GM06990 (cell line): ENCODE measurements at regions not wholly inside any gene's neighbourhood (a gene's known extent, or its start where the extent isn't known, plus 50 kb on each side); places are given as distances from the start of the nearest gene placed in this dataset.

Source experiments
- DNase-seq: peaks from one replicate; pipeline ENCODE4 v3.0.0-alpha.2; 2011; ENCODE audit not compliant: insufficient read length; ENCODE audit errors: extremely low read depth
- H3K27me3 ChIP-seq: replicated peaks from 2 replicates; pipeline ENCODE4 v1.6.0; 2011; ENCODE audit warnings: low read length; ENCODE audit not compliant: control insufficient read depth, insufficient read depth
- H3K36me3 ChIP-seq: 2 replicates; pipeline ENCODE4 v1.5.1; 2011; ENCODE audit warnings: low read length; ENCODE audit not compliant: control insufficient read depth, insufficient read depth
- H3K4me3 ChIP-seq: replicated peaks from 2 replicates; pipeline ENCODE4 v1.5.1; 2011; ENCODE audit warnings: low read depth, mild to moderate bottlenecking, control low read depth, low read length
- TF ChIP-seq, protein P1 (sequence below): IDR thresholded peaks from 2 replicates; pipeline ENCODE4 v1.5.1; 2011; ENCODE audit warnings: low read length, control low read depth, mild to moderate bottlenecking, inconsistent platforms; ENCODE audit not compliant: insufficient read depth, poor library complexity, severe bottlenecking

DNA sequence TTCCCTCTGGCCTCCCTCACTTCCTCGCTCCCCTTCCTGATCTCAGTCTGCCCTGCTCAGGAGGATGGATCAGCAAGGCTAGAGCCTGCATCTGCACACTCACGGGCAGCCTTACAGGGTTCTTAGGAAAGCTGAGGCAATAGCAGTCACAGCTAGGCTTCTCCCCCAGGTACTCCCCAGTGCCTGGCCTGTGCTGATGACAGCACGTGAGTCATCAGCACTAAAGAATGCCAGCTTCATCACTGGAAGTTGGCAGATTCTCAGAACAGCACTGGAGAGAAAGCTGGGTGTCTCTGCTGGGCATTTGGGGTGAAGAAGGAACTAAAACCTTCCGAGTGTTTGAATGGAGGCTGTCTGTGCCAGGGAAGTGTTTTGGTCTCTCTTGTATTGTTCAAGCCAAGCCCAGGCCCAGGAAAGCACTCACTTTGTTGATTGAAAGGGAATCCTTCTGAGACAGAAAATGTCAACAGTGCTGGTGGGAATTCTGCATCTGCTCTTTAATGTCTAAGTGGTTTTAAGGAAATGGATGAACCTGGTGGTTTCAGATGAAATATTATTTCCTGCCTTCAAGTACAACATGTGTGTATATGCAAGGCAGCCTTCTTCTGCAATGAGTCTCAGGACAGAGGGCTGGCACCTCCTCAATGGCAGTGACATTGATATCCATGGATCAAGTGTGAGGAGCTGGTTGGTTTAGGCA, 73.0 kb upstream of the SCOC start:
- no peak overlapping the region for H3K4me3 ChIP-seq
- H3K36me3 ChIP-seq = no peaks in the 10 kb centered on the region
- TF ChIP-seq, protein P1, sequence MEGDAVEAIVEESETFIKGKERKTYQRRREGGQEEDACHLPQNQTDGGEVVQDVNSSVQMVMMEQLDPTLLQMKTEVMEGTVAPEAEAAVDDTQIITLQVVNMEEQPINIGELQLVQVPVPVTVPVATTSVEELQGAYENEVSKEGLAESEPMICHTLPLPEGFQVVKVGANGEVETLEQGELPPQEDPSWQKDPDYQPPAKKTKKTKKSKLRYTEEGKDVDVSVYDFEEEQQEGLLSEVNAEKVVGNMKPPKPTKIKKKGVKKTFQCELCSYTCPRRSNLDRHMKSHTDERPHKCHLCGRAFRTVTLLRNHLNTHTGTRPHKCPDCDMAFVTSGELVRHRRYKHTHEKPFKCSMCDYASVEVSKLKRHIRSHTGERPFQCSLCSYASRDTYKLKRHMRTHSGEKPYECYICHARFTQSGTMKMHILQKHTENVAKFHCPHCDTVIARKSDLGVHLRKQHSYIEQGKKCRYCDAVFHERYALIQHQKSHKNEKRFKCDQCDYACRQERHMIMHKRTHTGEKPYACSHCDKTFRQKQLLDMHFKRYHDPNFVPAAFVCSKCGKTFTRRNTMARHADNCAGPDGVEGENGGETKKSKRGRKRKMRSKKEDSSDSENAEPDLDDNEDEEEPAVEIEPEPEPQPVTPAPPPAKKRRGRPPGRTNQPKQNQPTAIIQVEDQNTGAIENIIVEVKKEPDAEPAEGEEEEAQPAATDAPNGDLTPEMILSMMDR = no peak
- H3K27me3 ChIP-seq = no peaks in the 10 kb centered on the region
- DNase-seq = no peak

DNA sequence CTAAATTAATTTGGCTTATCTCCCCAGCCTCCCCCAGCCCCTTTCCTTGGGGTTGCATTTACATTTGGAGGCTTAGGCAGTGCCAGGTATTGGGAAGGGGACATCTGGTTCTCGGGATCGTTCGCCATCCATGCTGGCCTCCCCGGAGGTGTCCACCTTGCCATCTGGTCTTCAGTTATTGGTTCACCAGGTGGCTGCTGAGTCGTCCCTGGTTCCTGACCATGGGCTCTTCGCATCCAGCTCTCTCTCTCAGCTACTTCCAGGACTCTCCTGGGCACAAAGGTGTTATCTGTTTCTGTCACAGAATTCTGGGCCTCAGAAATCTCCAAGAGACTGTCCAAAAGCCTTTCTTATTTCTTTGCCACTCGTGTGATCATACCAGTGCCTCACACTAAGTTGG, 75.4 kb upstream of the SCOC start:
- Histone ChIP-seq H3K27me3 (no peaks in the 10 kb centered on the region), H3K4me3 (no peak overlapping the region), H3K36me3 (no peaks in the 10 kb centered on the region)
- DNase-seq = no peak
- TF ChIP-seq, protein P1 = no peak

DNA sequence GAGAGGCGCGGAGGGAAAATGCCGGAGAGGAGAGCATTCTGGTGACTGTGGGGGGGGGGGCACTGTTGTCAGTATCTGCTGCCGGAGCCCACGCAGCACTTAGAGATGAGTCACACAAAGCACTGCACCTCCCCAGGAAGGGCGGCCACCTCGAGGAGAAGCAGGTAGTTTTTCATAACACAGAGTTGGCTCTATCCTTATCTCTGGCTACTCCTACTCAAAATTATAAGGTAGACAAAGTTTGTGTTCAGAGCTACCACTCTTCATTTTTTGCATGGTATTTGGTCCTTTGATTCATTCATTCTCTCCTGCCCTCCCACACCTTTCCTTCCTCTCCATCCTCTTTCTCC, 76.2 kb upstream of the SCOC start:
- TF ChIP-seq, protein P1 = no peak
- DNase-seq = no peak
- H3K36me3 ChIP-seq = no peaks in the 10 kb centered on the region
- H3K4me3 ChIP-seq = no peak overlapping the region
- H3K27me3 ChIP-seq = no peaks in the 10 kb centered on the region

DNA sequence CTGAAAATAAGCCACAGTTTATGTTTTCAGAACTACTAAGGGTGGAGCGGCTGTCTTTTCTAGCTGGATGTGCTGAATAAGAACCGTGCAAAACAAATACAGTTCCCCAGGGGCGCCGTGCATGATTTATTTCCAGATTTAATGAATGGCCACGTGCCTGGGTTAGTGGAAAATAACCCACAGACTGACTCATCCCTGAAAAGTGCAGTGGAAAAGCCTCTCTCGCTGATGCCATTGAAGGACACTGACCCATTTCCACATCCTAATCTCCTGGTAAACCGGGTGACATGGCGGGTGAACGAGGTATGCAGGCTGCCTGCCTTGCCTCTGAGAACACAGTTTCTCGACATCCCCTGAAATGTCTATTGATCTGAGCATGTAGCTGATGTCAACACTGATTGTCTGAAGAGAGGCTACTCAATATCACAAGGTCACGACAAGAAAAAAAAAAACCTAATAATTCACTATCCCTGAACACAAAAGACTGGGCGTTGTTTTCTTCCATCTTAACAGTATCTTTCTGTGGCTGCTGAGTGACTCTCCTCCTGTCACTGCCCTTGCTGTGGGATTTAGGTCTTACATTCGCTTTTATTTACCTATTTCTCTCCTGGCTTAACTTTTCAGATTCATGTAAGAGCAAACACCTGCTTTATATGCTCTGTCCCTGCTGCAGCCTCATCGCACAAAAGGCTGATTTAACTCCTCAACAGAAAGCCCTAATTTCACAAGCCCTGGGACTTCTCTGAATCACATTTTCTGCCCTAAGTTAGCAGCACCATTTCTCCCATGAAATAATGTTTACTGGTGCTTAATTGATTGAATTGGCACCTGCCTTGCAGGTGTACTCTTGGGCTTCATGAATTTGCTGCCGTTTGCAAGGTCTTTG, 76.9 kb upstream of the SCOC start:
- Histone ChIP-seq H3K36me3 (no peaks in the 10 kb centered on the region), H3K27me3 (no peaks in the 10 kb centered on the region), H3K4me3 (no peak overlapping the region)
- DNase-seq = no peak
- TF ChIP-seq, protein P1 = no peak

DNA sequence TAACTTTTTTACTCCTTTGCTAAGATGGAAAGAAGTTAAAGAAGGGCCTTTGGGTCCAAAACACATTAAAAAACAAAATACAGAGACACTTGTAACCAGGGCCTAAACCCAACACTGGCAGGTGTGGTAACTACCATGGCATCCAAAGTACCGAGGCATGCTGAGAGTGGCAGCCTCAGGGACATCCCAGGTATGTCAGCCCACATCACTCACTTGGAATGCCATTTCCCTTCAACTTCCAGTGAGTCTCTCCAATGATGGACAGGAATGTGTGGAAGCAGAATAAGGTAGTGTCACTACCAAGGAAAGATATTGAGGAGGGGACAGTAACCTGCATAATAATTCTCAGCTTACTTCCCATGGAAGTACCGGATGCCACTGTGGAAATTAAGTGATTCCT, 79.5 kb upstream of the SCOC start:
- no peaks in the 10 kb centered on the region for H3K27me3 ChIP-seq
- no peak for DNase-seq
- H3K36me3 ChIP-seq = no peaks in the 10 kb centered on the region
- TF ChIP-seq, protein P1 = no peak
- H3K4me3 ChIP-seq = no peak overlapping the region

DNA sequence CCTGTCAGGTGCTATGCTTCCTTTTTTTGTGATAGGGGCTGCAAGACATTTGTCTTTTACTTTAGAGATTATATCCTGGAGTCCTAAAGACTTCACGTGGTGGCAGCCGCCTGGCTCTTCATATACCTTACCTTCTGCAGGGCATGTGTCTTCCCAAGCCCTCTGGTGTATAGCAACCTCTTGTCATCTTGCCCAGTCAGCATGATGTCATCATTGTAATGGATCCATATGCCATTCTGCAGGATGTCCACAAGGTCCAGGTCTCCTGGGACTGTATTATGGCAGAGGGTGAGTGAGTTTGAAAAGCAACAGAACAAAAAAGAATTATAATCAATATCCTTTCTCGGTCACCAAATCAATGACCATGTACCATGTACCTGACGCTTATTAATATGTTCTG, 82.2 kb upstream of the SCOC start:
- DNase-seq = no peak
- no peaks in the 10 kb centered on the region for H3K27me3 ChIP-seq
- H3K4me3 ChIP-seq = no peak overlapping the region
- TF ChIP-seq, protein P1 = no peak
- no peaks in the 10 kb centered on the region for H3K36me3 ChIP-seq
